SHP77 (cell line): ENCODE measurements at regions not wholly inside any gene's neighbourhood (a gene's known extent, or its start where the extent isn't known, plus 50 kb on each side); places are given as distances from the start of the nearest gene placed in this dataset.
"Not testable (repeated sequence)": the region's sequence is repeated elsewhere in the genome, so short reads cannot be mapped to it uniquely, and the experiment has no call there.

Experiments used
- DNase-seq, 2 experiments: peaks; one replicate each; lab custom pipeline; 2025; lab: John Stamatoyannopoulos, UW

GRCh38 chr5:13218518-13218917 lies 726.0 kb downstream of the DNAH5 start:
- DNase-seq = peak; percentile 14 to 21

GRCh38 chr5:13217636-13218035 lies 726.9 kb downstream of the DNAH5 start:
- no peak for DNase-seq

- DNase-seq = no peak
Observed at GRCh38 chr5:13215806-13216205, 728.7 kb downstream of the DNAH5 start.

- no peak for DNase-seq
Observed at GRCh38 chr5:13215370-13215769, 729.1 kb downstream of the DNAH5 start.

- no peak for DNase-seq
Observed at GRCh38 chr5:13214182-13214581, 730.3 kb downstream of the DNAH5 start.

GRCh38 chr5:13212886-13213285 lies 731.6 kb downstream of the DNAH5 start:
- no peak for DNase-seq

GRCh38 chr5:13211064-13211463 lies 733.4 kb downstream of the DNAH5 start:
- no peak for DNase-seq

- no peak for DNase-seq
Observed at GRCh38 chr5:13207112-13207511, 737.4 kb downstream of the DNAH5 start.

- no peak for DNase-seq
Observed at GRCh38 chr5:13201022-13201421, 743.5 kb downstream of the DNAH5 start.

- not testable (repeated sequence) for DNase-seq
Observed at GRCh38 chr5:13198226-13198625, 746.3 kb downstream of the DNAH5 start.

- no peak for DNase-seq
Observed at GRCh38 chr5:13189532-13189931, 755.0 kb downstream of the DNAH5 start.

- no peak for DNase-seq
Observed at GRCh38 chr5:13188371-13188770, 756.1 kb downstream of the DNAH5 start.

- no peak for DNase-seq
Observed at GRCh38 chr5:13187186-13187585, 757.3 kb downstream of the DNAH5 start.

- no peak for DNase-seq
Observed at GRCh38 chr5:13186177-13186576, 758.3 kb downstream of the DNAH5 start.

- no peak for DNase-seq
Observed at GRCh38 chr5:13179407-13180087, 764.9 kb downstream of the DNAH5 start.

- no peak for DNase-seq
Observed at GRCh38 chr5:13143630-13144029, 800.9 kb downstream of the DNAH5 start.

GRCh38 chr5:13143214-13143613 lies 801.3 kb downstream of the DNAH5 start:
- DNase-seq = no peak

- no peak for DNase-seq
Observed at GRCh38 chr5:13133951-13134350, 810.5 kb downstream of the DNAH5 start.

- no peak for DNase-seq
Observed at GRCh38 chr5:13115476-13115875, 829.0 kb downstream of the DNAH5 start.

- DNase-seq = no peak
Observed at GRCh38 chr5:13108265-13108664, 836.2 kb downstream of the DNAH5 start.

- no peak for DNase-seq
Observed at GRCh38 chr5:13107537-13107936, 837.0 kb downstream of the DNAH5 start.

GRCh38 chr5:13081116-13081515 lies 863.4 kb downstream of the DNAH5 start:
- DNase-seq = no peak

GRCh38 chr5:13072936-13073335 lies 871.6 kb downstream of the DNAH5 start:
- DNase-seq = not testable (repeated sequence)

- no peak for DNase-seq
Observed at GRCh38 chr5:13063088-13063487, 881.4 kb downstream of the DNAH5 start.
